ENCODE measurements at regions not wholly inside any gene's neighbourhood (a gene's known extent, or its start where the extent isn't known, plus 50 kb on each side); places are given as distances from the start of the nearest gene placed in this dataset.
A peak's percentile ranks its signal among the peaks of the same experiment; 100 is the strongest.
"Not testable (repeated sequence)": the region's sequence is repeated elsewhere in the genome, so short reads cannot be mapped to it uniquely, and the experiment has no call there.

GRCh38 chr19:29873801-29874575 is 62.2 kb downstream of the CCNE1 start:
- DNase-seq (ENCODE audit: low read depth): no peak

GRCh38 chr19:29875931-29876330 is 64.1 kb downstream of the CCNE1 start:
- no peak for DNase-seq (ENCODE audit: low read depth)

DNA sequence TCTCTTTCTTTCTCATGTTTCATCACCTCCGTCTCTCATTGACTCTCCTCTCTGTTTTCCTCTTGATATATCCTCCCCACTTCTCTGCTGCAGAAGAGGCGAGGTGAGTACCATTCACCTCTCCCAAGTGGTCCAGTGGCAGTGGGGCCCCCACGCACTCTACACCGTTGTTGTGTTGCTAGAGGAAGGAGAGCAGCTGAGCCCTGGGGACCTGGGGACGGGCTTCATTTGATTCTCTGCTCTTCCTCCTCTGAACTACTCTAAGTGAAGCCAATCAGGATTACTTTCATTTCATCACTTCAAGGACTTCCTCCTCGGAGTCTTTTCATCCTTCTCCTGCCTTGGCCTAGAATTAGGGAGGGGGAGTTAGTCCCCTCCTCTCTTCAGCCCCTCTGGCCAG is 64.6 kb downstream of the CCNE1 start:
- DNase-seq (ENCODE audit: low read depth): no peak

DNA sequence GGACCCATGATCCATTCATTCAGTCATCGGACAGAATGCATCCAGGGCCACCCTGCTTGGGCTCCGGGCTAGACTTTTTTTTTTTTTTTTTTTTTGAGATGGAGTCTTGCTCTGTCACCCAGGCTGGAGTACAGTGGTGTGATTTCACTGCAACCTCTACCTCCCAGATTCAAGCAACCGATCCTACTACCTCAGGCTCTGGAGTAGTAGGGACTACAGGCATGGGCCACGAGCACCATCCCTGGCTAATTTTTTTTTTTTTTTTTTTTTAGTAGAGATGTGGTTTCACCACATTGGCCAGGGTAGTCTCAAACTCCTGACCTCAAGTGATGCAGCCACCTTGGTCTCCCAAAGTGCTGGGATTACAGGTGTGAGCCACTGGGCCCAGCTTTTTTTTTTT is 65.1 kb downstream of the CCNE1 start:
- DNase-seq (ENCODE audit: low read depth): not testable (repeated sequence)

DNA sequence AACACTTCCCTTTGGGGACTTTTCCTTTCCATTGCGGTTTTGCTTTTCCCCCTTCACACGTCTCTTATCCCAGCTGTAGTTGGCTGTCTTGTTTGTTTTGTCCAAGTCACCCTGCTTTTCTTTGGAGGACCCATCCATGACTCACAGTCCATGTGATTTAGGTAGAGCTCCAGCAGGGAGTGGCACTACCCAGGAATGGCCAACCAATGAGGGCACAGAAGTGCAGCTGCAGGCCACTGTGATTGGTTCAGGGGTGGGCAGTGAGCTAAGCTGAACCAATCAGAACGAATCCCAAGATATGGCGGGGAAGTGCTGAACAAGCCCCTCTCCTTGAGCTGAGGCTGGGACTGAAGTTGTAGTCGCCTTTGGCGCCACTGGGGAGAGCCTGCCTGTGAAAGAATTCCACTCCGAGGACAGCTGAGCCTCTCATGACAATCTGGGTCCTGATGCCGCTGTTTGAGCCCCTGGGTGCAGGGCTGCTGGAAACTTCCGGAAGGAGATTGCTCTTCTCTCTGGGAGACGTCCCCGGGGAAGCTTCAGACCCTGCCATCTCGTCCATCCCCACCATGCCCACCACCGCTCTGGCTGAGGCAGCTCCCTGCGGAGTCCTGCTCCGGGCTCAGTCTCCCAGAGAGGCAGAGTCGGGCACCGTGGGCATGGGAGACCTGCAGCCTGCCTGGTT is 62.9 kb upstream of the URI1 start:
- DNase-seq (ENCODE audit: low read depth): peak; percentile 88

GRCh38 chr19:29879655-29879974 is 62.4 kb upstream of the URI1 start:
- DNase-seq (ENCODE audit: low read depth): no peak

- no peak for DNase-seq (ENCODE audit: low read depth)
Measured at GRCh38 chr19:29880498-29881081, 61.4 kb upstream of the URI1 start.

- peak; percentile 58 for DNase-seq (ENCODE audit: low read depth)
Measured at GRCh38 chr19:29881386-29881785, 60.7 kb upstream of the URI1 start.

- no peak for DNase-seq (ENCODE audit: low read depth)
Measured at GRCh38 chr19:29882719-29883105, 59.3 kb upstream of the URI1 start.

DNA sequence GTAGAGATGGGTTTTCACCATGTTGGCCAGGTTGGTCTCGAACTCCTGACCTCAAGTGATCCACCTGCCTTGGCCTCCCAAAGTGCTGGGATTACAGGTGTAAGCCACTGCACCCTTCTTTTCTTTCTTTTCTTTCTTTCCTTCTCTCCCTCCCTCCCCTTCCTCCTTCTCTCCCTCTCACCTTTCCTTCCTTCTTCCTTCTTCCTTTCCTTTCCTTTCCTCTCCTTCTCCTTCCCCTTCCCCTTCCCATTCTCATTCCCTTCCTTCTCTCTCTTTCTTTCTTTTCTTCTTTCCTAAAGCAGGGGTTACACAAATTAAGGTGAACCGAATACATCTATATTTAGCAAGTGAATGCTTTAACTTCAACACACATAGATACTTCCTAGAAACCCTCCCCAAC is 58.0 kb upstream of the URI1 start:
- DNase-seq (ENCODE audit: low read depth): no peak

- DNase-seq (ENCODE audit: low read depth): no peak
Measured at GRCh38 chr19:29884466-29884865, 57.6 kb upstream of the URI1 start.

- DNase-seq (ENCODE audit: low read depth): not testable (repeated sequence)
Measured at GRCh38 chr19:29886106-29886505, 55.9 kb upstream of the URI1 start.

- DNase-seq (ENCODE audit: low read depth): no peak
Measured at GRCh38 chr19:29886586-29886985, 55.5 kb upstream of the URI1 start.

DNA sequence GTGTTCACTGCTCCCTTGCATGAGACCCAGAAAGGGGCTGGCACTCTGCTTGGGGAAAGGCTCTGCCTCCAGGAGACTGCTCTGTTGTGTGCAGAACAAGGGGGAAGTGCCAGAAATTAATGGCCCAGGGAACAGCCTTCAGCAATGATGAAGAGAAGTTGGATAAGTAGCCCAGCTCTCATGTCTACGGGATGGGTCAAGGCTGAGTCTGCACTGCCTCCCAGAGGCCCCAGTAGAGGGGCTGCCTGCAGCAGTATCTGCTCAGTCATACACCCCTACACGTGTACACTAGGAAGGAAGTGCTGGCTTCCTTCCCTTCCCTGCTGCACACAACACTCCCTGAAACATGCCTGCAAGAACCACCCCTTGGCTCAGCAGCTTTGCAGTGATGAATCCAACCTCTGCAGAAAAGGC is 54.6 kb upstream of the URI1 start:
- no peak for DNase-seq (ENCODE audit: low read depth)

- not testable (repeated sequence) for DNase-seq (ENCODE audit: low read depth)
Measured at GRCh38 chr19:29888047-29888446, 54.0 kb upstream of the URI1 start.

DNA sequence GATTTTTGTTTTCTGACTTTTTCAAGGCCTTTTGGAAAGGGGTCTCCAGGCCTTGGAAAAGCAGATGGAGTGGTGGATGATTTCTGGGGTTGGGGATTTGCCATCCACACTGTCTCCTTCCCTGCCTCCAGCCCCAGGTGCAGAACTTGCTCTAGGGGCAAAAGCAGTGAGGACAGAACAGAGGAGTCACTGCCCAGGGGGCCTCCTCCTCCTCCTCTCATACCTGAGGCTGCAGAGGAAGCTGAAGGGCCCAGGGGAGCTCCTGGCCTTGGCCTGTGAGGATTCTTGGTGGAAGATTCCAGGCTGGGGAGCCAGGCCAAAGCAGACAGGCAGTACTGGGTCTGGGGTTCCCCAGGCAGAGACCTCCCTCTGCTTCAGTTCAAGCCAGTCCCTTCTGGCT is 52.3 kb upstream of the URI1 start:
- DNase-seq (ENCODE audit: low read depth): no peak

GRCh38 chr19:29890392-29890791 is 51.6 kb upstream of the URI1 start:
- DNase-seq (ENCODE audit: low read depth): no peak

All from RPMI7951 (cell line).